ENCODE measurements at regions not wholly inside any gene's neighbourhood (a gene's known extent, or its start where the extent isn't known, plus 50 kb on each side); places are given as distances from the start of the nearest gene placed in this dataset.

- DNase-seq (no peak), ATAC-seq (ENCODE audit: low read depth) (no peak)
- Mint-ChIP-seq H3K27me3 (peaks cover 6% of the 10 kb centered on the region), H3K36me3 (no peaks in the 10 kb centered on the region), H3K4me3 (no peak overlapping the region), H3K9me3 (peaks cover 1% of the 10 kb centered on the region), H3K4me1 (no peaks in the 10 kb centered on the region), H3K27ac (no peak overlapping the region)
- POLR2A ChIA-PET, result no interaction called here
Measured at GRCh38 chr5:61701877-61702602, 370.0 kb downstream of the ZSWIM6 start.

- peaks cover 1% of the 10 kb centered on the region for H3K9me3 Mint-ChIP-seq
Measured at GRCh38 chr5:61702784-61703183, 370.7 kb downstream of the ZSWIM6 start.

GRCh38 chr5:61704289-61704688 is 372.2 kb downstream of the ZSWIM6 start:
- no peak for ATAC-seq (ENCODE audit: low read depth)
- peaks cover 1% of the 10 kb centered on the region for H3K9me3 Mint-ChIP-seq
- no peak for DNase-seq

More at GRCh38 chr5:61702784-61703183, 370.7 kb downstream of the ZSWIM6 start:
- peaks cover 6% of the 10 kb centered on the region for H3K27me3 Mint-ChIP-seq
- H3K27ac Mint-ChIP-seq, result no peak overlapping the region
- no peaks in the 10 kb centered on the region for H3K36me3 Mint-ChIP-seq
- DNase-seq (no peak), ATAC-seq (ENCODE audit: low read depth) (no peak)
- POLR2A ChIA-PET, result no interaction called here
- H3K4me3 Mint-ChIP-seq, result no peak overlapping the region
- no peaks in the 10 kb centered on the region for H3K4me1 Mint-ChIP-seq

GRCh38 chr5:61706751-61707150 is 374.7 kb downstream of the ZSWIM6 start:
- Mint-ChIP-seq H3K4me3 (no peak overlapping the region), H3K27me3 (peaks cover 3% of the 10 kb centered on the region), H3K36me3 (no peaks in the 10 kb centered on the region), H3K4me1 (no peaks in the 10 kb centered on the region), H3K9me3 (peaks cover 3% of the 10 kb centered on the region), H3K27ac (no peak overlapping the region)
- ATAC-seq (ENCODE audit: low read depth), result no peak
- DNase-seq, result no peak
- POLR2A ChIA-PET, result no interaction called here

More at GRCh38 chr5:61704289-61704688, 372.2 kb downstream of the ZSWIM6 start:
- POLR2A ChIA-PET, result no interaction called here
- Mint-ChIP-seq H3K36me3 (no peaks in the 10 kb centered on the region), H3K4me3 (no peak overlapping the region), H3K27ac (no peak overlapping the region), H3K4me1 (no peaks in the 10 kb centered on the region), H3K27me3 (peaks cover 6% of the 10 kb centered on the region)

GRCh38 chr5:61719124-61719523 is 387.1 kb downstream of the ZSWIM6 start:
- POLR2A ChIA-PET, result no interaction called here
- H3K36me3 Mint-ChIP-seq, result no peaks in the 10 kb centered on the region
- H3K9me3 Mint-ChIP-seq, result peaks cover 7% of the 10 kb centered on the region
- H3K27ac Mint-ChIP-seq, result no peak overlapping the region
- no peak overlapping the region for H3K4me3 Mint-ChIP-seq
- peaks cover 2% of the 10 kb centered on the region for H3K27me3 Mint-ChIP-seq
- DNase-seq (no peak), ATAC-seq (ENCODE audit: low read depth) (no peak)
- H3K4me1 Mint-ChIP-seq, result no peaks in the 10 kb centered on the region

GRCh38 chr5:61720829-61721228 is 388.8 kb downstream of the ZSWIM6 start:
- no peak for DNase-seq
- ATAC-seq (ENCODE audit: low read depth), result no peak
- H3K4me3 Mint-ChIP-seq, result no peak overlapping the region
- no peaks in the 10 kb centered on the region for H3K4me1 Mint-ChIP-seq
- POLR2A ChIA-PET, result no interaction called here
- H3K36me3 Mint-ChIP-seq, result no peaks in the 10 kb centered on the region
- no peak overlapping the region for H3K27ac Mint-ChIP-seq
- peaks cover 7% of the 10 kb centered on the region for H3K9me3 Mint-ChIP-seq
- H3K27me3 Mint-ChIP-seq, result peaks cover 2% of the 10 kb centered on the region

GRCh38 chr5:61724102-61724501 is 392.0 kb downstream of the ZSWIM6 start:
- peaks cover 2% of the 10 kb centered on the region for H3K27me3 Mint-ChIP-seq
- peaks cover 7% of the 10 kb centered on the region for H3K9me3 Mint-ChIP-seq
- no peaks in the 10 kb centered on the region for H3K36me3 Mint-ChIP-seq
- no peak for DNase-seq
- no peak for ATAC-seq (ENCODE audit: low read depth)
- no peak overlapping the region for H3K27ac Mint-ChIP-seq
- H3K4me3 Mint-ChIP-seq, result no peak overlapping the region
- no peaks in the 10 kb centered on the region for H3K4me1 Mint-ChIP-seq
- POLR2A ChIA-PET, result no interaction called here

GRCh38 chr5:61728287-61728686 is 396.2 kb downstream of the ZSWIM6 start:
- no peaks in the 10 kb centered on the region for H3K36me3 Mint-ChIP-seq
- POLR2A ChIA-PET, result no interaction called here
- no peak overlapping the region for H3K4me3 Mint-ChIP-seq
- ATAC-seq (ENCODE audit: low read depth) (no peak), DNase-seq (no peak)
- no peak overlapping the region for H3K27ac Mint-ChIP-seq
- no peaks in the 10 kb centered on the region for H3K4me1 Mint-ChIP-seq
- peaks cover 17% of the 10 kb centered on the region for H3K27me3 Mint-ChIP-seq
- no peaks in the 10 kb centered on the region for H3K9me3 Mint-ChIP-seq

GRCh38 chr5:61730866-61731265 is 398.8 kb downstream of the ZSWIM6 start:
- H3K4me3 Mint-ChIP-seq, result no peak overlapping the region
- POLR2A ChIA-PET, result no interaction called here
- H3K27ac Mint-ChIP-seq, result no peak overlapping the region
- no peaks in the 10 kb centered on the region for H3K36me3 Mint-ChIP-seq
- H3K27me3 Mint-ChIP-seq, result peaks cover 17% of the 10 kb centered on the region
- no peak for ATAC-seq (ENCODE audit: low read depth)
- no peaks in the 10 kb centered on the region for H3K4me1 Mint-ChIP-seq
- DNase-seq, result no peak
- no peaks in the 10 kb centered on the region for H3K9me3 Mint-ChIP-seq

- Mint-ChIP-seq H3K27me3 (peaks cover 17% of the 10 kb centered on the region), H3K4me1 (no peaks in the 10 kb centered on the region), H3K36me3 (no peaks in the 10 kb centered on the region), H3K27ac (no peak overlapping the region), H3K4me3 (no peak overlapping the region), H3K9me3 (no peaks in the 10 kb centered on the region)
- POLR2A ChIA-PET, result no interaction called here
- DNase-seq (no peak), ATAC-seq (ENCODE audit: low read depth) (no peak)
Measured at GRCh38 chr5:61731267-61731945, 399.3 kb downstream of the ZSWIM6 start.

GRCh38 chr5:61731946-61732314 is 399.9 kb downstream of the ZSWIM6 start:
- Mint-ChIP-seq H3K27ac (no peak overlapping the region), H3K4me3 (no peak overlapping the region), H3K9me3 (no peaks in the 10 kb centered on the region), H3K27me3 (peaks cover 17% of the 10 kb centered on the region), H3K4me1 (no peaks in the 10 kb centered on the region), H3K36me3 (no peaks in the 10 kb centered on the region)
- no peak for DNase-seq
- no peak for ATAC-seq (ENCODE audit: low read depth)
- POLR2A ChIA-PET, result no interaction called here

GRCh38 chr5:61732369-61732768 is 400.3 kb downstream of the ZSWIM6 start:
- Mint-ChIP-seq H3K4me1 (no peaks in the 10 kb centered on the region), H3K9me3 (no peaks in the 10 kb centered on the region)
- POLR2A ChIA-PET, result no interaction called here

GRCh38 chr5:61732796-61733195 is 400.7 kb downstream of the ZSWIM6 start:
- Mint-ChIP-seq H3K4me3 (no peak overlapping the region), H3K9me3 (no peaks in the 10 kb centered on the region), H3K4me1 (no peaks in the 10 kb centered on the region), H3K36me3 (no peaks in the 10 kb centered on the region), H3K27me3 (peaks cover 17% of the 10 kb centered on the region), H3K27ac (no peak overlapping the region)
- DNase-seq (no peak), ATAC-seq (ENCODE audit: low read depth) (no peak)
- POLR2A ChIA-PET, result no interaction called here

More at GRCh38 chr5:61732369-61732768, 400.3 kb downstream of the ZSWIM6 start:
- ATAC-seq (ENCODE audit: low read depth) (no peak), DNase-seq (no peak)
- Mint-ChIP-seq H3K27me3 (peaks cover 17% of the 10 kb centered on the region), H3K27ac (no peak overlapping the region), H3K36me3 (no peaks in the 10 kb centered on the region), H3K4me3 (no peak overlapping the region)

- peaks cover 17% of the 10 kb centered on the region for H3K27me3 Mint-ChIP-seq
- H3K4me3 Mint-ChIP-seq, result no peak overlapping the region
- H3K9me3 Mint-ChIP-seq, result no peaks in the 10 kb centered on the region
- no peaks in the 10 kb centered on the region for H3K4me1 Mint-ChIP-seq
- POLR2A ChIA-PET, result no interaction called here
- DNase-seq (no peak), ATAC-seq (ENCODE audit: low read depth) (no peak)
- no peak overlapping the region for H3K27ac Mint-ChIP-seq
- no peaks in the 10 kb centered on the region for H3K36me3 Mint-ChIP-seq
Measured at GRCh38 chr5:61734001-61734400, 401.9 kb downstream of the ZSWIM6 start.
